ENCODE measurements at regions not wholly inside any gene's neighbourhood (a gene's known extent, or its start where the extent isn't known, plus 50 kb on each side); places are given as distances from the start of the nearest gene placed in this dataset.
A peak's percentile ranks its signal among the peaks of the same experiment; 100 is the strongest.

- Histone ChIP-seq H3K4me1 (ENCODE audit: insufficient read depth, low read length) (no peaks in the 10 kb centered on the region), H3K9ac (ENCODE audit: insufficient read depth, low read depth, low read length) (no peak overlapping the region), H3K9me3 (ENCODE audit: low read length) (no peaks in the 10 kb centered on the region), H3K27me3 (ENCODE audit: control insufficient read depth in 1 of 2, insufficient read depth in 2 of 2, low read length in 2 of 2) (no peaks in the 10 kb centered on the region), H3K79me2 (ENCODE audit: insufficient read depth, low read length) (no peaks in the 10 kb centered on the region), H4K20me1 (ENCODE audit: insufficient read depth, low read length) (no peaks in the 10 kb centered on the region), H2AFZ (ENCODE audit: low read length) (no peak overlapping the region), H3K4me3 (replicated peaks in 1 of 3; ENCODE audit: insufficient read depth in 1 of 3, low read depth in 2 of 3, low read length in 3 of 3) (no peak overlapping the region), H3K27ac (ENCODE audit: extremely low read length, insufficient read depth, low read length) (no peak overlapping the region), H3K36me3 (replicated peaks in 1 of 2; ENCODE audit: control insufficient read depth in 1 of 2, insufficient read depth in 2 of 2, low read length in 2 of 2) (no peaks in the 10 kb centered on the region), H3K4me2 (ENCODE audit: low read depth, low read length) (no peak overlapping the region)
- ChIA-PET POLR2A (no interaction called here), CTCF (ENCODE audit: low intra/inter-chr PET ratio, low total read pairs) (no interaction called here)
- intact Hi-C loops (cut with micrococcal nuclease; ENCODE audit: unreplicated experiment) (no loop called here), in situ Hi-C loops (cut with HindIII; ENCODE audit: extremely low pct_ligation_motif_present, low pct_unique_long_range_greater_than_20kb) (no loop called here)
- BruUV-seq (replicated peaks): no TSS peak
- no peak for DNase-seq (ENCODE audit: low spot score)
- ATAC-seq: no peak
- TF ChIP-seq TFDP1 (CRISPR knock-in tag; IDR thresholded peaks at IDR 0.05; ENCODE audit: borderline replicate concordance): no peak
- TF ChIP-seq ZNF839 (CRISPR knock-in tag; IDR thresholded peaks at IDR 0.05; ENCODE audit: borderline replicate concordance): no peak
- TF ChIP-seq RFX3 (CRISPR knock-in tag; IDR thresholded peaks at IDR 0.05): no peak
- no peak for TF ChIP-seq ZNF749 (CRISPR knock-in tag; IDR thresholded peaks at IDR 0.05; ENCODE audit: borderline replicate concordance)
- no peak for TF ChIP-seq ZSCAN22 (CRISPR knock-in tag; IDR thresholded peaks at IDR 0.05)
- no peak for TF ChIP-seq KLF6 (CRISPR knock-in tag; IDR thresholded peaks at IDR 0.05)
- TF ChIP-seq GABPA (IDR thresholded peaks at IDR 0.05; ENCODE audit: low read depth, low read length): no peak
- no peak for TF ChIP-seq GABPA (CRISPR knock-in tag; IDR thresholded peaks at IDR 0.05; ENCODE audit: low read depth)
- no peak for FAIRE-seq
These were observed 158.9 kb upstream of the FOXK1 start for GRCh38 chr7:4523219-4523618.

DNA sequence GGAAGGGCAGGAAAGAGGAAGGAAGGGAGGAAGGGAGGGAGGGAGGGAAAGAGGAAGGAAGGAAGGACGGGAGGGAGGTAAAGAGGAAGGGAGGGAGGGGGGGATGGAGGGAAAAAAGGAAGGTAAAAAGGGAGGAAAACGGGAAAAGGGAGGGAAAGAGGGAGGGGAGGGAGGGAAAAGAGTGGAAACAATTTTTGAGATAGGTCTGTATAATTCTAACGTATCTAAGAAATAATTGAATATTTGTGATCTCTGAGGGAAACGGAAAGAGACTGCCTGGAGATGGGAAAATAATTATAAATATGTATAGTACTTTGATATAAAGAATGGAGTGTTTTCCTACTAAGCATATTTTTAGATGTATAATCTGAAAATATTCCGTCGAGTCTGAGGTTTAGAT, 158.2 kb upstream of the FOXK1 start:
- Histone ChIP-seq H4K20me1 (ENCODE audit: insufficient read depth, low read length) (no peaks in the 10 kb centered on the region), H3K27me3 (ENCODE audit: control insufficient read depth in 1 of 2, insufficient read depth in 2 of 2, low read length in 2 of 2) (no peaks in the 10 kb centered on the region), H2AFZ (ENCODE audit: low read length) (no peak overlapping the region), H3K4me2 (ENCODE audit: low read depth, low read length) (no peak overlapping the region), H3K9me3 (ENCODE audit: low read length) (no peaks in the 10 kb centered on the region), H3K36me3 (replicated peaks in 1 of 2; ENCODE audit: control insufficient read depth in 1 of 2, insufficient read depth in 2 of 2, low read length in 2 of 2) (no peaks in the 10 kb centered on the region), H3K27ac (ENCODE audit: extremely low read length, insufficient read depth, low read length) (no peak overlapping the region), H3K4me1 (ENCODE audit: insufficient read depth, low read length) (no peaks in the 10 kb centered on the region), H3K79me2 (ENCODE audit: insufficient read depth, low read length) (no peaks in the 10 kb centered on the region), H3K4me3 (replicated peaks in 1 of 3; ENCODE audit: insufficient read depth in 1 of 3, low read depth in 2 of 3, low read length in 3 of 3) (no peak overlapping the region), H3K9ac (ENCODE audit: insufficient read depth, low read depth, low read length) (no peak overlapping the region)
- intact Hi-C loops (cut with micrococcal nuclease; ENCODE audit: unreplicated experiment): no loop called here
- CTCF ChIA-PET (ENCODE audit: low intra/inter-chr PET ratio, low total read pairs): no interaction called here
- no peak for ATAC-seq
- no peak for DNase-seq (ENCODE audit: low spot score)
- no TSS peak for BruUV-seq (replicated peaks)
- 22% methylated on average over 6 of the region's 6 CpGs for WGBS (ENCODE audit: low lambda C conversion rate)
- FAIRE-seq: no peak
- in situ Hi-C loops (cut with HindIII; ENCODE audit: extremely low pct_ligation_motif_present, low pct_unique_long_range_greater_than_20kb): no loop called here
- POLR2A ChIA-PET: no interaction called here
- peak; percentile 80 for TF ChIP-seq HNRNPK (IDR thresholded peaks at IDR 0.05; ENCODE audit: low read depth, low read length, poor library complexity, severe bottlenecking)
- TF ChIP-seq ZNF24 (IDR thresholded peaks at IDR 0.05): no peak

Measured in HepG2 (cell line).